ENCODE measurements at regions not wholly inside any gene's neighbourhood (a gene's known extent, or its start where the extent isn't known, plus 50 kb on each side); places are given as distances from the start of the nearest gene placed in this dataset.

DNA sequence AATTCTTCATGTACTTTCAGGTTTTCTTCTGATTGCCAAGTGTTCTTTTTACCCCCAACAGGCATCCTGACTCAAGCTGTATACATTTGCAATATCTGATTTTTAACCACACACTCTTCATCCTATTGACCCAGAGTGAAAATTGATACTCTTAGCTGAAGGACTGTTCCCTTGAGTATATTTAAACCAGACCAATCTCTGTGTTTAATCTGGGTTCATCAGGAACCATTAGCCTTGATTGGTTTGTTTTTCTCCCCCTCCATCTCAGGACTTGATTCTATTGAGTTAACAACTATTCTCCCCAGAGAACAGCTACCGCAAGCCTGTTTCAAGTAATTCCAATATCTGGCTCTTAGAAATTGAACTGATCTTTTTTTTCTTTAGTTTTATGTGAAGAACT is 222.3 kb upstream of the NOVA1 start:
- TF ChIP-seq, protein P1, sequence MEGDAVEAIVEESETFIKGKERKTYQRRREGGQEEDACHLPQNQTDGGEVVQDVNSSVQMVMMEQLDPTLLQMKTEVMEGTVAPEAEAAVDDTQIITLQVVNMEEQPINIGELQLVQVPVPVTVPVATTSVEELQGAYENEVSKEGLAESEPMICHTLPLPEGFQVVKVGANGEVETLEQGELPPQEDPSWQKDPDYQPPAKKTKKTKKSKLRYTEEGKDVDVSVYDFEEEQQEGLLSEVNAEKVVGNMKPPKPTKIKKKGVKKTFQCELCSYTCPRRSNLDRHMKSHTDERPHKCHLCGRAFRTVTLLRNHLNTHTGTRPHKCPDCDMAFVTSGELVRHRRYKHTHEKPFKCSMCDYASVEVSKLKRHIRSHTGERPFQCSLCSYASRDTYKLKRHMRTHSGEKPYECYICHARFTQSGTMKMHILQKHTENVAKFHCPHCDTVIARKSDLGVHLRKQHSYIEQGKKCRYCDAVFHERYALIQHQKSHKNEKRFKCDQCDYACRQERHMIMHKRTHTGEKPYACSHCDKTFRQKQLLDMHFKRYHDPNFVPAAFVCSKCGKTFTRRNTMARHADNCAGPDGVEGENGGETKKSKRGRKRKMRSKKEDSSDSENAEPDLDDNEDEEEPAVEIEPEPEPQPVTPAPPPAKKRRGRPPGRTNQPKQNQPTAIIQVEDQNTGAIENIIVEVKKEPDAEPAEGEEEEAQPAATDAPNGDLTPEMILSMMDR (IDR thresholded peaks at IDR 0.05), result no peak

DNA sequence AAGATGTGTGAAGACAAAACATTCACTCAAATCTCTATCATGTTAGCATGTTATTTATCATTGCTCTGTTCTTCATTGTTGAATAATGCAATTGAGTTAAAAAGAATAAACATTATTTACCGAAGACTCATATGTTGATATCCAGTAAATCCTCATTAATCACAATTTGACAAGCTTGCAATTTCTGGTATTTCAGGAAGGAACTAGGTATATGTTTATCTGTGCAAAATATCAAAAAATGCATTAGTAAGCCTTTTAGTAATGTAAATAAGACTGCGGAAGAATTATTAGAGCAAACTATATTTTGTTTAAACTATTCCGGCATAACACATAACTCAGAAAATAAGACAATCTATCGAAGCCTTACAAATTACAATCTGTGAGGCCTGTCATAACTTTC is 222.7 kb upstream of the NOVA1 start:
- TF ChIP-seq, protein P1 (IDR thresholded peaks at IDR 0.05), result no peak

DNA sequence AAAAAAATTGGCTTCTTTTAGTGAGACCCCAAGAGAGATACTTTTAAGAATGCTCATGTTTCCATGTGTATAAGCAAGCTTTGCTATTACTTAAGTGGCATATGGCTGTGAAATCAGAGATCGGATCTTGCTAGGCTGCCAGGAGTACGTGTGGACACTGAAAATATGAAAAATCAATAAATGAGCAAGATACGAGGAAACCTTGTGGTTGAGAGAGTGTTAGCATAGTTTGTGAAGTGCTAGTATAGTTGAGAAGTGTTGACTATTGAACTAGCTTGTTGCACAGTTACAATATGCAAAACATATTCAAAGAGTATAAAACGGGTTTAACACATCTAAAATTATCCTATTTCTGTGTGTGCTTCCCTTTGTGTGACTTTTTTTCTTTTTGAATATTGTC is 230.9 kb upstream of the NOVA1 start:
- TF ChIP-seq, protein P1 (IDR thresholded peaks at IDR 0.05), result no peak

DNA sequence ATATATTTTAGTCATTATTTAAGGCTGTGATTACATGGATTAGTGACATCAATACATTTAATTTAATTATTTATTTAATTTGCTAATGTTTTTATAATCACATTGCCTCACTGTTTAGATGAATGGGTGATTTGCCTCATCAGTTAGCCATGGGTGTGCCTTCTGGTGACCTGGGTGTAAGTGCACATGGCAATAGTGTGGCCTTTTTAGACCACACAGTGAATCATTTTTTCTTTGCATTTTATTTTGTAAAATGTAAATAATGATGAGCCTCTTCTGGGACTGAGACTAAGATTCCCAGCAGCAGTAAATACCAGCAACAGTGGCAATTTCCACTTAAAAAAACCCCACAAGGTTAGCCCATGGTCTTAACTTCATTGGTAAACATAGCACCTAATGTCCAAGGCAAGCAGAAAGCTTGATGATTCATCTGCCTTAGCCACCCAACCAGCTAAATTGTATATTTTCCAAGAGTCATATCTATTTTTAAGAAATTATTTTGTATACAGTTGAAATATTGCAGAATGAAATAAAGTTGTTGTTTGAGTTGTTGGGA is 235.9 kb upstream of the NOVA1 start:
- TF ChIP-seq, protein P1 (IDR thresholded peaks at IDR 0.05), result no peak

DNA sequence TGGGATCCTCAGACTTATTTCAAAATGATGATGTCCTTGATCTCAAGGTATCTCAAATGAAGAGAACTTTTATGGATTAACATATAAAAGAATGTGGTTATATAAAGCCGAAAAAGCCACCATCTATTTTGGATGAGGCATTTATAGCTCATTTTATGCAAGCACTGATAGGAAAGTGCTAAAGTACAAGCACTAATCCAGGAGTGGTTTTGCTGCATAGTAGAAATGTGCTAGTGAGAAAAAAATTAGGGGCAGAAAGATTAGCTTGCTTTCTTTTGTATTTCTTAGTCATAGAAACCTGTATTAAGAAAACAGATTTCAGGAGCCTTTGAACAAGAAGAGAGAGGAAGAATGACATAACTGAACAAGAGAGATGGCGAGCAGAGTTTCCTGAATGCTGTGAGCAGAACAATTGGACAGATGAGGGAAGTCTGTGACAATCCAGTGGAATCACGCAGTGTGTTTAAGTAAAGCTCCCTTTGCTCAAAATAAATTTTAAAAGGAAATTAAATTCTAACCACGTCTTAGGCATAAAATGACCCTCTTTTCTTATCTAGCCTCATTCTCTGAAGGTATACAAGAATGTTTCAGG is 238.2 kb upstream of the NOVA1 start:
- TF ChIP-seq, protein P1 (IDR thresholded peaks at IDR 0.05), result no peak

DNA sequence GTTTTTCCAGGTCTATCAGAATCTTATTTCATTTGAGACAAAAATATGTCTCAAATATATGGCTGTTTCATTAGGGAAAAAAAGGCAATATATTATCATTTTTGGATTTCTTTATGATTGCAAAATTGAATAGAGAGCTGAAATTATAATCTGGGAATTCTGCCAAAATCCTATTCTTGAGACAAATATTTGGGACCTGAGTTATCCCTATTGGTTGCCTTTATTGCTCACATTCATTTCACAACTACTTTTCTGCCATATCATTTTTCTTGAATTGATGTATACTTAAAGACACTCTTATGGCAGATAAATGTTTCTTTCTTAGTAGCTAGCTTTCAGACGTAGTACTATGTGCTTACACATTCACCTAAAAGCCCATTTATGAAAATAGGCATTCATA is 241.6 kb upstream of the NOVA1 start:
- TF ChIP-seq, protein P1 (IDR thresholded peaks at IDR 0.05), result no peak

DNA sequence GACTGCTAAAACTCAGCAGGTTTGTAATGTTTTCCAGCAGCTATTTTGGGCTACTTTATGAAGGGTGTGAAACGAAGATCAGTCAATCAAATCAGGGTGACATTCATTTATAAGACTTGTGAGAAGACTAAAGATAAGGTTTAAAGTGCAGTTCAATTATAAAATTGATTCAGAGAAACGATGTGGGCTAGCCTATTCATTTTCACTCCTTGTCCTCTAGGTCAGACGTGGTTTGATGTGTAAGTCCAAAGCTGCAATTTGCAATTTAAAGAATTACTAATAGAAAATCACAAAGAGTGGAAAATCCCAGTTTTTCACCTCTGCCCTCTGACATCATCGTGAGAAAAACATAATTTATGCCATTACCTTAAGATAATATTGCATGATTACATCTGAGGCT is 243.5 kb upstream of the NOVA1 start:
- TF ChIP-seq, protein P1 (IDR thresholded peaks at IDR 0.05), result no peak

Measured in LNCAP (cell line).